AG10803 (cell line): ENCODE measurements at regions not wholly inside any gene's neighbourhood (a gene's known extent, or its start where the extent isn't known, plus 50 kb on each side); places are given as distances from the start of the nearest gene placed in this dataset.

Source experiments
- DNase-seq: peaks from one replicate; pipeline ENCODE4 v3.0.0; 2010; ENCODE audit warnings: low read depth
- H3K4me3 ChIP-seq: 2 replicates; pipeline ENCODE4 v1.5.1; 2011; ENCODE audit warnings: mild to moderate bottlenecking, low read length, control low read depth
- CTCF ChIP-seq: conservative IDR thresholded peaks from 2 replicates; pipeline ENCODE4 v1.5.1; 2011; ENCODE audit warnings: mild to moderate bottlenecking, low read length, control low read depth, inconsistent platforms

GRCh38 chr16:7278636-7279035, 54.0 kb upstream of the RBFOX1 start:
- H3K4me3 ChIP-seq = no peak overlapping the region
- DNase-seq = no peak
- TF ChIP-seq CTCF = no peak

GRCh38 chr16:7272567-7273158, 60.0 kb upstream of the RBFOX1 start:
- no peak for TF ChIP-seq CTCF
- no peak for DNase-seq
- no peak overlapping the region for H3K4me3 ChIP-seq

GRCh38 chr16:7271486-7271885, 61.2 kb upstream of the RBFOX1 start:
- no peak for DNase-seq
- H3K4me3 ChIP-seq = no peak overlapping the region
- no peak for TF ChIP-seq CTCF

- H3K4me3 ChIP-seq = no peak overlapping the region
- no peak for TF ChIP-seq CTCF
- no peak for DNase-seq
Observed at GRCh38 chr16:7270823-7271222, 61.8 kb upstream of the RBFOX1 start.

- no peak for TF ChIP-seq CTCF
- H3K4me3 ChIP-seq = no peak overlapping the region
- DNase-seq = no peak
Observed at GRCh38 chr16:7270006-7270405, 62.6 kb upstream of the RBFOX1 start.

- H3K4me3 ChIP-seq = no peak overlapping the region
- no peak for DNase-seq
- TF ChIP-seq CTCF = peak; percentile 31
Observed at GRCh38 chr16:7268182-7268581, 64.5 kb upstream of the RBFOX1 start.

GRCh38 chr16:7257016-7257415, 75.6 kb upstream of the RBFOX1 start:
- no peak overlapping the region for H3K4me3 ChIP-seq
- TF ChIP-seq CTCF = no peak
- no peak for DNase-seq
